HEK293 (cell line): ENCODE measurements at regions not wholly inside any gene's neighbourhood (a gene's known extent, or its start where the extent isn't known, plus 50 kb on each side); places are given as distances from the start of the nearest gene placed in this dataset.

ENCODE experiments used
- CTCF ChIA-PET: fragments of 350-600 bp; formaldehyde crosslinking; extraction: SDS; loops from one replicate; lab custom pipeline; 2021; ENCODE audit warnings: antibody characterized with exemption; lab: Yijun Ruan, JAX
- POLR2A ChIA-PET: fragments of 300-600 bp; formaldehyde crosslinking; extraction: SDS; loops from one replicate; lab custom pipeline; 2020; ENCODE audit warnings: antibody characterized with exemption, inconsistent platforms; lab: Yijun Ruan, JAX
- H3K27ac ChIP-seq: fragments of 200-500 bp; sonication (Bioruptor generic); 2 replicates; pipeline ENCODE4 v1.5.1; 2014; ENCODE audit warnings: low read depth, low read length, control low read depth, inconsistent platforms; ENCODE audit errors: extremely low read depth
- H3K36me3 ChIP-seq, 2 experiments: fragments of 200-500 bp in 1 of 2; sonication (Bioruptor generic) in 1 of 2; 1 replicate in 1 of 2; 2 replicates in 1 of 2; pipeline ENCODE4 v1.5.1; 2014 to 2017; ENCODE audit warnings: inconsistent platforms in 2 of 2, low read length in 2 of 2; ENCODE audit not compliant: control insufficient read depth in 2 of 2, insufficient read depth in 1 of 2
- H3K4me1 ChIP-seq: fragments of 200-500 bp; sonication (Bioruptor generic); 2 replicates; pipeline ENCODE4 v1.5.1; 2014; ENCODE audit warnings: mild to moderate bottlenecking, low read length, inconsistent platforms; ENCODE audit not compliant: control insufficient read depth, insufficient read depth
- H3K4me3 ChIP-seq: 2 replicates; pipeline ENCODE4 v1.5.1; 2011; ENCODE audit warnings: low read depth, mild to moderate bottlenecking, control low read depth, low read length, moderate library complexity
- H3K9me3 ChIP-seq: fragments of 200-500 bp; sonication (Bioruptor generic); 2 replicates; pipeline ENCODE4 v1.5.1; 2014; ENCODE audit warnings: low read depth, low read length, inconsistent platforms; ENCODE audit not compliant: control insufficient read depth, insufficient read depth
- HOXA7 ChIP-seq: sonication (generic); formaldehyde crosslinking; IDR thresholded peaks from 2 replicates; pipeline ENCODE4 v1.8.1; 2022; ENCODE audit warnings: missing genetic modification reagents, borderline replicate concordance
- HOXD13 ChIP-seq: sonication (generic); formaldehyde crosslinking; IDR thresholded peaks from 2 replicates; pipeline ENCODE4 v1.8.0; 2022; ENCODE audit warnings: missing genetic modification reagents, borderline replicate concordance
- KLF1 ChIP-seq: fragments of 450-650 bp; formaldehyde crosslinking; IDR thresholded peaks from 2 replicates; pipeline ENCODE4 v1.5.1; 2016; ENCODE audit warnings: missing biosample characterization, missing genetic modification characterization
- KLF16 ChIP-seq: fragments of 450-650 bp; formaldehyde crosslinking; IDR thresholded peaks from 2 replicates; pipeline ENCODE4 v1.5.1; 2017; ENCODE audit warnings: missing biosample characterization, missing genetic modification characterization
- KLF8 ChIP-seq: fragments of 450-650 bp; formaldehyde crosslinking; IDR thresholded peaks from 2 replicates; pipeline ENCODE4 v1.5.1; 2016; ENCODE audit warnings: missing biosample characterization, missing genetic modification characterization
- PRDM1 ChIP-seq: fragments of 450-650 bp; formaldehyde crosslinking; IDR thresholded peaks from 2 replicates; pipeline ENCODE4; 2016; ENCODE audit warnings: missing biosample characterization, missing genetic modification characterization
- RBAK ChIP-seq: fragments of 450-650 bp; formaldehyde crosslinking; IDR thresholded peaks from 2 replicates; pipeline ENCODE4 v1.5.1; 2016; ENCODE audit warnings: missing biosample characterization, missing genetic modification characterization
- SALL2 ChIP-seq: fragments of 450-650 bp; formaldehyde crosslinking; IDR thresholded peaks from 2 replicates; pipeline ENCODE4 v1.5.0; 2017; ENCODE audit warnings: missing biosample characterization, mild to moderate bottlenecking, missing genetic modification characterization, borderline replicate concordance
- SP7 ChIP-seq: fragments of 450-650 bp; formaldehyde crosslinking; IDR thresholded peaks from 2 replicates; pipeline ENCODE4 v1.5.1; 2016; ENCODE audit warnings: missing biosample characterization, missing genetic modification characterization
- TCF7L2 ChIP-seq: IDR thresholded peaks from 2 replicates; pipeline ENCODE4 v1.6.1; 2011; ENCODE audit warnings: low read depth, mild to moderate bottlenecking, inconsistent platforms, low read length, moderate library complexity, borderline replicate concordance
- WT1 ChIP-seq: fragments of 450-650 bp; formaldehyde crosslinking; IDR thresholded peaks from 2 replicates; pipeline ENCODE4 v1.5.1; 2016; ENCODE audit warnings: missing biosample characterization, missing genetic modification characterization
- ZFP3 ChIP-seq: fragments of 450-650 bp; formaldehyde crosslinking; IDR thresholded peaks from 2 replicates; pipeline ENCODE4 v1.5.1; 2016; ENCODE audit warnings: low read depth, missing biosample characterization, missing genetic modification characterization
- ZNF132 ChIP-seq: fragments of 450-650 bp; formaldehyde crosslinking; IDR thresholded peaks from 2 replicates; pipeline ENCODE4 v1.5.1; 2017; ENCODE audit warnings: missing biosample characterization, missing genetic modification characterization, borderline replicate concordance
- ZNF148 ChIP-seq: fragments of 450-650 bp; formaldehyde crosslinking; IDR thresholded peaks from 2 replicates; pipeline ENCODE4 v1.5.0; 2017; ENCODE audit warnings: missing biosample characterization, missing genetic modification characterization, borderline replicate concordance
- ZNF2 ChIP-seq: fragments of 450-650 bp; formaldehyde crosslinking; IDR thresholded peaks from 2 replicates; pipeline ENCODE4 v1.5.1; 2016; ENCODE audit warnings: missing biosample characterization, missing genetic modification characterization
- ZNF274 ChIP-seq, 2 experiments: fragments of 200-500 bp in 1 of 2; fragments of 450-650 bp in 1 of 2; sonication (Bioruptor generic) in 1 of 2; formaldehyde crosslinking in 1 of 2; IDR thresholded peaks; 2 replicates each; pipeline versions ENCODE4 v1.5.1 to v1.6.1; 2014 to 2016; ENCODE audit warnings: borderline replicate concordance in 1 of 2, inconsistent platforms in 1 of 2, low read length in 1 of 2, missing biosample characterization in 1 of 2, missing genetic modification characterization in 1 of 2
- ZNF280D ChIP-seq: fragments of 450-650 bp; formaldehyde crosslinking; IDR thresholded peaks from 2 replicates; pipeline ENCODE4 v1.5.1; 2016; ENCODE audit warnings: missing biosample characterization, missing genetic modification characterization
- ZNF324 ChIP-seq: fragments of 450-650 bp; formaldehyde crosslinking; IDR thresholded peaks from 2 replicates; pipeline ENCODE4 v1.5.1; 2016; ENCODE audit warnings: missing biosample characterization, missing genetic modification characterization
- ZNF354C ChIP-seq: fragments of 450-650 bp; formaldehyde crosslinking; IDR thresholded peaks from 2 replicates; pipeline ENCODE4 v1.5.1; 2016; ENCODE audit warnings: missing biosample characterization, missing genetic modification characterization, low read depth, borderline replicate concordance
- ZNF366 ChIP-seq: fragments of 450-650 bp; formaldehyde crosslinking; conservative IDR thresholded peaks from 2 replicates; pipeline ENCODE4 v1.5.1; 2016; ENCODE audit warnings: missing biosample characterization, missing genetic modification characterization
- ZNF514 ChIP-seq: fragments of 450-650 bp; formaldehyde crosslinking; IDR thresholded peaks from 2 replicates; pipeline ENCODE4 v1.5.1; 2016; ENCODE audit warnings: missing biosample characterization, missing genetic modification characterization
- ZNF639 ChIP-seq: fragments of 450-650 bp; formaldehyde crosslinking; IDR thresholded peaks from 2 replicates; pipeline ENCODE4 v1.5.1; 2016; ENCODE audit warnings: missing biosample characterization, missing genetic modification characterization
- ZNF707 ChIP-seq: fragments of 450-650 bp; formaldehyde crosslinking; IDR thresholded peaks from 2 replicates; pipeline ENCODE4 v1.5.1; 2016; ENCODE audit warnings: missing biosample characterization, missing genetic modification characterization
- ZSCAN30 ChIP-seq: fragments of 450-650 bp; IDR thresholded peaks from 2 replicates; pipeline ENCODE4 v1.5.1; 2018; ENCODE audit warnings: missing biosample characterization, mild to moderate bottlenecking, missing genetic modification characterization, moderate library complexity
- TF ChIP-seq, protein P1 (sequence below): fragments of 450-650 bp; formaldehyde crosslinking; IDR thresholded peaks from 2 replicates; pipeline ENCODE4; 2016; ENCODE audit warnings: missing biosample characterization, missing genetic modification characterization

- TF ChIP-seq ZNF274 (IDR thresholded peaks at IDR 0.05; ENCODE audit: low read length) (no peak), ZNF274 (tag by site-specific recombination; IDR thresholded peaks at IDR 0.05; ENCODE audit: borderline replicate concordance) (no peak), ZNF132 (tag by site-specific recombination) (no peak), SALL2 (tag by site-specific recombination) (no peak), ZFP3 (tag by site-specific recombination) (no peak), TCF7L2 (no peak), ZSCAN30 (tag by site-specific recombination) (no peak), ZNF280D (tag by site-specific recombination) (no peak), KLF8 (tag by site-specific recombination) (no peak), ZNF148 (no peak), WT1 (no peak)
- TF ChIP-seq, protein P1, sequence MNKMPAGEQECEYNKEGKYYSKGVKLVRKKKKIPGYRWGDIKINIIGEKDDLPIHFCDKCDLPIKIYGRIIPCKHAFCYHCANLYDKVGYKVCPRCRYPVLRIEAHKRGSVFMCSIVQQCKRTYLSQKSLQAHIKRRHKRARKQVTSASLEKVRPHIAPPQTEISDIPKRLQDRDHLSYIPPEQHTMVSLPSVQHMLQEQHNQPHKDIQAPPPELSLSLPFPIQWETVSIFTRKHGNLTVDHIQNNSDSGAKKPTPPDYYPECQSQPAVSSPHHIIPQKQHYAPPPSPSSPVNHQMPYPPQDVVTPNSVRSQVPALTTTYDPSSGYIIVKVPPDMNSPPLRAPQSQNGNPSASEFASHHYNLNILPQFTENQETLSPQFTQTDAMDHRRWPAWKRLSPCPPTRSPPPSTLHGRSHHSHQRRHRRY (tag by site-specific recombination), result no peak
- TF ChIP-seq, all 188 proteins: peak for 0
Observed at GRCh38 chr1:55768327-55768952, 553.3 kb upstream of the USP24 start (continued).

GRCh38 chr1:55767171-55767570 is 552.0 kb upstream of the USP24 start:
- Histone ChIP-seq H3K4me3 (no peak overlapping the region), H3K4me1 (no peaks in the 10 kb centered on the region), H3K27ac (no peak overlapping the region), H3K9me3 (no peaks in the 10 kb centered on the region), H3K36me3 (no peaks in the 10 kb centered on the region)
- CTCF ChIA-PET, result interaction anchor here (0.6 to 1.1 kb wide), 2 partner anchors 67 to 391 kb away, joined by 3 read pairs; no protein-coding TSS in a partner anchor
- POLR2A ChIA-PET, result no interaction called here
- no peak for TF ChIP-seq ZNF324
- no peak for TF ChIP-seq RBAK (tag by site-specific recombination)
- TF ChIP-seq HOXD13, result no peak
- no peak for TF ChIP-seq ZNF707 (tag by site-specific recombination)
- no peak for TF ChIP-seq ZNF639 (tag by site-specific recombination)
- no peak for TF ChIP-seq ZNF2 (tag by site-specific recombination)
- TF ChIP-seq, protein P1 (tag by site-specific recombination), result no peak
- TF ChIP-seq SP7 (tag by site-specific recombination), result no peak
- TF ChIP-seq KLF1 (tag by site-specific recombination), result no peak
- TF ChIP-seq PRDM1 (tag by site-specific recombination), result no peak
- no peak for TF ChIP-seq ZNF354C (tag by site-specific recombination)
- TF ChIP-seq HOXA7 (CRISPR knock-in tag), result no peak
- TF ChIP-seq ZNF514 (tag by site-specific recombination), result no peak
- no peak for TF ChIP-seq ZNF366 (tag by site-specific recombination)
- TF ChIP-seq KLF16, result no peak
